Left renal cortex interstitium (tissue), 4 donors: ENCODE measurements at regions not wholly inside any gene's neighbourhood (a gene's known extent, or its start where the extent isn't known, plus 50 kb on each side); places are given as distances from the start of the nearest gene placed in this dataset.
"Not testable (repeated sequence)": the region's sequence is repeated elsewhere in the genome, so short reads cannot be mapped to it uniquely, and the experiment has no call there.

Source experiments
- DNase-seq, 4 donors: peaks; one replicate each; pipeline ENCODE4 v3.0.0-alpha.2; 2013; ENCODE audit warnings: low read depth in 4 of 4, low spot score in 2 of 4, missing footprints in 1 of 4

- no peak for DNase-seq
These were observed 109.0 kb downstream of the RIN2 start for GRCh38 chr20:19867074-19867473.

- DNase-seq: no peak
These were observed 109.9 kb downstream of the RIN2 start for GRCh38 chr20:19867940-19868371.

DNA sequence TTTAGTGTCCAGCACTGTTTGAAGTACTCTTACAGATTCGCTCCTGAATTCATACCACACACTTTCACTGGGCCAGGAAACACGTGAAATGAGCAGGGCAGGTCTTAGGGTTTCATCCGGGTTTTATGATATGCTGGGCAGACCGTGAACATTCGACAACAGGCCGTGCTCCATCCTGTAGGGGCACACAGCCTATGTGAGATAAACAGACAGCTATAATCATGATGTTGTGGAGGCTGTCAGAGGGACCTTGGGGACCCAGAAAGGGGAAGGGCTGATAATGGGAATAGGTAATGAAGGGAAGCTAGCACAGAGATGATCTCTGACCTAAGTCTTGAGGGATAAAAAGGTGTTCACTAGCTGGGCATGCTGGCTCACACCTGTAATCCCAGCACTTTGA lies 110.4 kb downstream of the RIN2 start:
- no peak for DNase-seq

DNA sequence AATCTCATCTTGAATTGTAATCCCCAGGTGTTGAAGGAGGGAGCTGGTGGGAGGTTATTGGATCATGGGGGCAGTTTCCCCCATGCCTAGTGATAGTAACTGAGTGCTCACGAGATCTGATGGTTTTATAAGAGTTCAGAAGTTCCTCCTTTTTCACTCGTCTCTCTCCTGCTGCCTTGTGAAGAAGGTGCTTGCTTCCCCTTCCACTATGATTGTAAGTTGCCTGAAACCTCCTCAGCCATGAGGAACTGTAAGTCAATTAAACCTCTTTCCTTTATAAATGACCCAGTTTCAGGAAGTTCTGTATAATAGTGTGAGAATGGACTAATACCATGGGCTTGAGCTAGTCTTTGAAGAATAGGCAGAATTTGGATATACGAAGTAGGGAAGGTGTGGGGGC lies 113.9 kb downstream of the RIN2 start:
- no peak for DNase-seq

DNA sequence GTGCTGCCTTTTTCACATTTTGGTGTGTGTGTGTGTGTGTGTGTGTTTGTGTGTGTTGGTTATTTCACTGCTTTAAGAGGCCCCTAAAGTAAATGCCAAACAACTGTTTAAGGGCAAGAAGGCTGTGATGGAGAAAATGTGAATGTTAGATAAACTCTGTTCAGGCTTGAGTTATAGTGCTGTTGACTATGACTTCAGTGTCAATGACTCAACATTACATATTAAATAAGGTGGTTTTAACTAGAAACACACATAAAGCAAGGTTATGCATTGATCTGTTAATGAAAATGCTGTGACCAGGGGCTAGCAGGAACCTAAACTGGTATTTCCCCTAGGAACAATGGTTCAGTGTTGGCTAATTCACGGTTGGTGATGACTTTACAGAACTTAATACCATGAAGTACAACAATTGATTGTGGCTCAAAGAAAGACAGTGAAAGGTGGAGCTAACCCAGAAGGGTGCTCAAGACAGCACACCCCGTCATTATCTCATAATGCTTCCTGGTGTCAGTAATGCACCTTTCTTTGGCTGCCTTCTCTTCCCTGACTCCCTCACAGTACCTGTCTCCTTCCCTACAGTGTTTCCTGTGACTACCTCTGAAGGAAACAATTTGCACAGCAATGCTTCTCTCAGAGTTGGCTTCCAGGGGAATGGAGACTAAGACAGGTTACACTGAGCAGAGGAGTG lies 116.1 kb downstream of the RIN2 start:
- no peak for DNase-seq

GRCh38 chr20:19875376-19876221 lies 117.5 kb downstream of the RIN2 start:
- no peak for DNase-seq

GRCh38 chr20:19876828-19877460 lies 118.9 kb downstream of the RIN2 start:
- DNase-seq: no peak

DNA sequence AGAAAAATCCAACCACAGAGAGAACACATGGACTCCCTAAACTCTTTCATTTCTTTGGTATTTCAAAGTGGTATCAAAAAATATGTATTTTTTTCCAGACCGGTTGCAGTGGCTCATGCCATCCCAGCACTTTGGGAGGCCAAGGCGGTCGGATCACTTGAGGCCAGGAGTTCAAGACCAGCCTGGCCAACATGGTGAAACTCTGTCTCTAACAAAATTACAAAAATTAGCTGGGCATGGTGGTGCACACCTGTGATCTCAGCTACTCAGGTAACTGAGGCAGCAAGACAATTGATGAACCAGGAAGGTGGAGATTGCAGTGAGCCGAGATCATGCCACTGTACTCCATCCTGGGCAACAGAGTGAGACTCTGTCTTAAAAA lies 121.8 kb downstream of the RIN2 start:
- not testable (repeated sequence) for DNase-seq

DNA sequence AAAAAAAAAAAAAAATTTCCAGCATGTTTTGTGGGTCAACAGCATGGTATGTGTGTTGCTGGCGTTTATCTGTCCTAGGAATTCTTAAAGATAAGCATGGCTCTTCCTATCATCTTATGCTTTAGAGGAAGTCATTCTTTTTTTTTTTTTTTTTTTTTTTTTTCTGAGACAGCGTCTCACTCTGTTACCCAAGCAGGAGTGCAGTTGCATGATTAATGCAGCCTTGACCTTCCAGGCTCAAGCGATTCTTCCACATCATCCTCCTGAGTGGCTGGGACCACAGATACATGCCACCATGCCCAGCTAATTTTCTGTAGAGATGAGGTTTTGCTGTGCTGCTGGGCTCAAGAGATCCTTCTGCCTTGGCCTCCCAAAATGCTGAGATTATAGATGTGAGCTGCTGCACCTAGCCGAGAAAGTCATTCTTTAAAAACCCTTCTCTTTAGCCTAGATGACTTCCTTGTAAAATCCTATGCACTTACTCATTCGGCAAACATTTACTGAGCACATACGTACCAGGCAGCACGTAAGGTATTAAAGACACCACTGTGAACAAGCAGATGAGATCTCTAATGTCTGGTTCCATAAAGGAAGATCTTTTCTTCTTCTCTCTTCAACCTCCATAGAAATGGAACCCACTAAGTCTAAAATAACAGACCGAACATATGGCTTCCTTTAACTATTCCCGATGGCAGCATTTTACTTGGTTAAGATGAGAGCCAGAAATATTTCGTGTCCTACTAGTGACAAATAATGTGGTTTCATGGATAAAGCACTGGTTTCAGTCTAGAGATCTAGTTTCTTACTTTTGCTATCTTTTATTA lies 122.4 kb downstream of the RIN2 start:
- no peak for DNase-seq

DNA sequence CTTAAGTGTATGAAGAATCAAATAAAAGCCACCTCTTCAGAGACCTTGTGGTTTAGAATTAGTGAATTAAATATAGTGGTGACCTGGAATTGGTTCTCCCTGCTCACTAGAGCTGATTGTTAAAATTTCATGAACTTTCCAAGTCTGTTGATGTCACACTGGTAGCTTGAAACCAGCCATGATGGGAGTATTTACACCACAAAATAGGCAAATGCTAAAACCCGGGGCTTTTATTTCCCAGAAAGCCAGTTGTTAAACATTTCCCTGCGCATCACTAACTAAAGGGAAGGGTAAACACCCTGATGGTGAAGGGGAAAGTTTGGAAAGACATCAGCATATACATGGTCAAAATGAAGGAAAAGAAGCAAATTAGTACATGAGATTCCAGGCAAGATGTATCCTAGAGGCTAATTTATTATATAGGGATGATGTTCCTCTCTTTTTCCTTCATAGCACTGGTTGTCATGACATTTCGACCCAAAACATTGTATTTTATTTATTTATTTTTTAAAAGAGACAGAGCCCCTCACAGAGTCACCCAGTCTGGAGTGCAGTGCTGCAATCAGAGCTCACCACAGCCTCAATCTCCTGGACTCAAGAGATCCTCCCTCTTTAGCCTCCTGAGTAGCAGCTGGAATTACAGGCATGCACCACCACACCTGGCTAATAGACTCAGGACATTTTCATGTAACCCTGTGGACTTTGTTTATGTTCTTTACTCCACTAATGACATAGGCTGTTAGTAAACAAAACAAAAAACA lies 123.2 kb downstream of the RIN2 start:
- no peak for DNase-seq

DNA sequence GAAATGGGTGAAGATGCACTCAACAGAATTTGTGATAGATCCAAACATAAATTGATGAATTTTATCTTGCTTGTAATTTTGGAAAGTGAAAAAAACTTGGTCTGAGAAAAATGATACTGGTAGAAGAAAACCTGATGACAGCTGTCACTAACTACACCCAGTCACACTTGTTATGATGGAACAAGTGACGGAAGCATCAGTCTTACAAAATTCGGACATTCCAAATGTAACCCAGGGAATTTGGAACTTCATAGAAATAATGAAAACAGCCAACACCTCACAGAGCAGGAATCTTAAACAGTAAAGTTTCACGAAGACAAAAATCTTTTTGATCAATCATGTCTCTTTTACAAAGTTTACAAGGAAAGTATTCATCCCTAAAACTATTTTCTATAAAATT lies 123.9 kb downstream of the RIN2 start:
- no peak for DNase-seq

DNA sequence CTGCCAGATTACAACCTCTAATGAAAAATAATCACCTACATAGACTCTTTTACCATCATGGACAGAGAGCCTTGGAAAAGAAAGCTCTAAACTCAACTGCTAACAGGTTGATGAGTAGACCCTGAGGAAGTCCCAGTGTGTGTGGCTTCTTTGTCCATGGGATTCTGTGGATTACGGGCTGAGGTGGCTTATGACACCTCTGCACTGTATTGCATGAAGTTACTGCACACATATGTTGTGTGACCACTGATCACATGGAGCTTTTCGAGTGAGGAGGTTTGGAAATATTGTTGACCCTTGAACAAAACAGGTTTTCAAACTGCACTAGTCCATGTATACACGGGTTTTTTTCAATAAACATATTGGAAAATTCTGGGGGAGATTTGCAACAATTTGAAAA lies 124.4 kb downstream of the RIN2 start:
- DNase-seq: no peak

GRCh38 chr20:19883501-19883900 lies 125.4 kb downstream of the RIN2 start:
- no peak for DNase-seq

DNA sequence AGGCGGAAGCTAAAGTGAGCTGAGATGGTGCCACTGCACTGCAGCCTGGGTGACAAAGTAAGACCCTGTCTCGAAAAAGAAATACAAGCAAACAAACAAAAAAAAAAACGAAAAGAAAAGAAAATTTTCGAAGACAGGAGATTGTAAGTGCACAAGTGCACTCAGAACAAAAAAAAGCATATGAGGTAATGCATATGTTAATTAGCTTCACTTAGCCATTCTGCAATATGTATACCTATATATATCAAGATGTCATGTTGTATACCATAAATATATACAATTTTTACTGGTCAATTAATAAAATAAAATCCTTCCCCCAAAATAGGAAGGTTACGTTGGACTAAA lies 127.5 kb downstream of the RIN2 start:
- DNase-seq: no peak

- no peak for DNase-seq
These were observed 128.0 kb downstream of the RIN2 start for GRCh38 chr20:19885939-19886660.

DNA sequence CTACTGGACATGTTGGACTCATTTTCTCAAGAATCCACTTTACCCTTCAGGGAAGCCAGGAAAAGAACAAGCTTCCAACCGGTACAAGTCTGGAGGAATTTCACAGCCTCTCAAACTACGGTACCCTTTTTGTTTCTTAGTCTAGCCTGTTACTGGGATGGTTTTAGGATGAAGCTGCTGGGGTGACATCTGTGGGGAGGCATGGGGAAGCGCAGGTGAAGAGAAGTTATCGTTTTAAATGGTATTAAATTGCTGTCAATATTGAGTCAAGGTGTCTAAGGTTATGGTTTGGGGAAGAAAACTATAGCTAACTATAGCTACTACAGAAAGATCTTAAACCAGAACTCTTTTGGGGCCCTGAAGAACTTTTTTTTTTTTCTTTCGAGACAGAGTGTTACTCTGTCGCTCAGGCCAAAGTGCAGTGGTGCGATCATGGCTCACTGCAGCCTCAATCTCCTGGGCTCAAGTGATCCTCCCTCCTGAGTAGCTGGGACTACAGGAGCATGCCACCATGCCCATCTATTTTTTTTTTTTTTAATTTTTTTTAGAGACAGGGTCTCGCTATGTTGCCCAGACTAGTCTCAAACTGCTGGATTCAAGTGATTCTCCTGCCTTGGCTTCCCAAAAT lies 128.7 kb downstream of the RIN2 start:
- no peak for DNase-seq

GRCh38 chr20:19887556-19888268 lies 129.4 kb upstream of the NAA20 start:
- DNase-seq: no peak

DNA sequence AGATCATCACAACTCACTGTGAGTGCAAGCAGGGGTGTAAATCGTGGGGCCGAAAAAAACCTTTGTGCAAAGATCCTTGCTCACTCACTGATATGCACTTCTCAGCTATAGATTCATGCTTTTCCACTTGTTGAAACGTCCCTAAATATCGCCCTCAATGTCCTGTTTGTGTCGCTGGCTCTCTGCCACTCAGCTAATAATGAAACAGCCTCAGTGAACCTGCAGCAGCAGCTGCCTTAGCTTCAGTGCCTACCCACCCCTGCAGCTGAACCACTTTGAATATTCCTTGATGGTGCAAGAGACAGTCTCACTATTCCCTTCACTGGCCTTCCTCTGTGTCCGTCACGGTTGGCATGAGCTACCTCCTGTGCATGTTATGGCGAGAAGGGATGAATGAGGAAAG lies 128.9 kb upstream of the NAA20 start:
- no peak for DNase-seq
